CD4-positive, alpha-beta T cell (primary cell): ENCODE measurements at regions not wholly inside any gene's neighbourhood (a gene's known extent, or its start where the extent isn't known, plus 50 kb on each side); places are given as distances from the start of the nearest gene placed in this dataset.

Source experiments
- ATAC-seq: fragments of 200-7000 bp; cut with Tn5 transposase; one replicate; pipeline ENCODE4 v1.10.0; 2022; ENCODE audit warnings: mild to moderate bottlenecking; ENCODE audit not compliant: poor library complexity
- CTCF ChIA-PET: fragments of 350-600 bp; sonication (Branson Sonifier 250); formaldehyde crosslinking; loops from one replicate; lab custom pipeline; 2021; ENCODE audit warnings: antibody characterized with exemption, inconsistent platforms; lab: Charles Lee
- POLR2A ChIA-PET: fragments of 350-600 bp; sonication (Branson Sonifier 250); formaldehyde crosslinking; loops from one replicate; lab custom pipeline; 2021; ENCODE audit warnings: antibody characterized with exemption, inconsistent platforms; lab: Charles Lee
- DNase-seq, 14 experiments: peaks; one replicate each; pipeline ENCODE4 v3.0.0-alpha.2; 2013 to 2020; ENCODE audit warnings: mixed read lengths in 2 of 14
- H3K27ac ChIP-seq, 2 donors: one replicate each; pipeline versions ENCODE4 v1.5.1 to v1.7.0; 2013; ENCODE audit warnings: low read length in 2 of 2, low read depth in 1 of 2, mild to moderate bottlenecking in 1 of 2
- H3K27me3 ChIP-seq, 2 experiments: 1 replicate in 1 of 2; 2 replicates in 1 of 2; pipeline versions ENCODE4 v1.6.1 to v1.7.0; 2013; ENCODE audit warnings: low read length in 2 of 2, control low read depth in 1 of 2, mild to moderate bottlenecking in 1 of 2, moderate library complexity in 1 of 2; ENCODE audit not compliant: insufficient read depth in 2 of 2, control insufficient read depth in 1 of 2
- H3K36me3 ChIP-seq: one replicate; pipeline ENCODE4 v1.6.1; 2013; ENCODE audit warnings: low read length, control low read depth; ENCODE audit not compliant: insufficient read depth
- H3K4me1 ChIP-seq: one replicate; pipeline ENCODE4 v1.6.1; 2013; ENCODE audit warnings: low read length, control low read depth; ENCODE audit not compliant: insufficient read depth
- H3K4me3 ChIP-seq: one replicate; pipeline ENCODE4 v1.5.1; 2013; ENCODE audit warnings: mild to moderate bottlenecking, low read length, moderate library complexity
- H3K9me3 ChIP-seq, 2 experiments: 1 replicate in 1 of 2; 2 replicates in 1 of 2; pipeline versions ENCODE4 v1.6.1 to v1.7.0; 2013; ENCODE audit warnings: low read length in 2 of 2, mild to moderate bottlenecking in 2 of 2, control low read depth in 1 of 2, moderate library complexity in 1 of 2; ENCODE audit not compliant: control insufficient read depth in 1 of 2, insufficient read depth in 1 of 2
- H3K27ac Mint-ChIP-seq: one replicate; pipeline ENCODE4 v1.8.0; 2020; ENCODE audit warnings: mixed read lengths
- H3K27me3 Mint-ChIP-seq: one replicate; pipeline ENCODE4 v1.8.0; 2021; ENCODE audit warnings: mixed read lengths
- H3K36me3 Mint-ChIP-seq: one replicate; pipeline ENCODE4 v1.8.0; 2021; ENCODE audit warnings: low read depth, mixed read lengths
- H3K4me1 Mint-ChIP-seq: one replicate; pipeline ENCODE4 v1.8.0; 2021; ENCODE audit warnings: low read depth, mixed read lengths
- H3K4me3 Mint-ChIP-seq: one replicate; pipeline ENCODE4 v1.8.0; 2020; ENCODE audit warnings: mild to moderate bottlenecking, mixed read lengths
- H3K9me3 Mint-ChIP-seq: one replicate; pipeline ENCODE4 v1.8.0; 2020; ENCODE audit warnings: mixed read lengths
- CTCF ChIP-seq: fragments of 200-600 bp; IDR thresholded peaks from one replicate; pipeline ENCODE4 v1.8.0; 2022; ENCODE audit warnings: antibody characterized with exemption, mild to moderate bottlenecking
- intact Hi-C, 2 experiments: fragments of 100-400 bp; cut with DNase I in 1 of 2; cut with micrococcal nuclease in 1 of 2; formaldehyde crosslinking; loops; one replicate each; pipeline versions ENCODE4 v1.15.1 to v1.9.0; 2023 to 2025; cut with DNase I, micrococcal nuclease

- Histone ChIP-seq H3K27me3 (no peaks in the 10 kb centered on the region), H3K9me3 (peaks cover 0 to 10% of the 10 kb centered on the region in 2 experiments), H3K4me3 (no peak overlapping the region), H3K4me1 (no peaks in the 10 kb centered on the region), H3K36me3 (no peaks in the 10 kb centered on the region), H3K27ac (no peak overlapping the region)
- Mint-ChIP-seq H3K4me3 (no peak overlapping the region), H3K36me3 (no peaks in the 10 kb centered on the region), H3K27ac (no peak overlapping the region), H3K27me3 (peaks cover 4% of the 10 kb centered on the region), H3K9me3 (no peaks in the 10 kb centered on the region), H3K4me1 (no peaks in the 10 kb centered on the region)
- ATAC-seq (no peak), DNase-seq (no peak)
- intact Hi-C loops, result no loop called here
- POLR2A ChIA-PET, result no interaction called here
- TF ChIP-seq CTCF, result no peak
- CTCF ChIA-PET, result no interaction called here
These were observed 519.3 kb upstream of the MKI67 start for GRCh38 chr10:128645486-128645885.

GRCh38 chr10:128646956-128647355 is 520.7 kb upstream of the MKI67 start:
- H3K36me3 Mint-ChIP-seq, result no peaks in the 10 kb centered on the region
- Histone ChIP-seq H3K4me1 (no peaks in the 10 kb centered on the region), H3K36me3 (no peaks in the 10 kb centered on the region), H3K27ac (no peak overlapping the region), H3K4me3 (no peak overlapping the region), H3K27me3 (no peaks in the 10 kb centered on the region), H3K9me3 (peaks cover 0 to 10% of the 10 kb centered on the region in 2 experiments)
- no peak overlapping the region for H3K4me3 Mint-ChIP-seq
- intact Hi-C loops, result no loop called here
- ATAC-seq (no peak), DNase-seq (no peak)
- CTCF ChIA-PET, result no interaction called here
- H3K4me1 Mint-ChIP-seq, result no peaks in the 10 kb centered on the region
- H3K27ac Mint-ChIP-seq, result no peak overlapping the region
- peaks cover 4% of the 10 kb centered on the region for H3K27me3 Mint-ChIP-seq
- TF ChIP-seq CTCF, result no peak
- POLR2A ChIA-PET, result no interaction called here
- H3K9me3 Mint-ChIP-seq, result no peaks in the 10 kb centered on the region

GRCh38 chr10:128657548-128657947 is 531.3 kb upstream of the MKI67 start:
- Mint-ChIP-seq H3K36me3 (no peaks in the 10 kb centered on the region), H3K4me1 (no peaks in the 10 kb centered on the region), H3K27me3 (peaks cover 6% of the 10 kb centered on the region), H3K4me3 (no peak overlapping the region), H3K27ac (no peak overlapping the region), H3K9me3 (no peaks in the 10 kb centered on the region)
- Histone ChIP-seq H3K27ac (no peak overlapping the region), H3K9me3 (peaks cover 0 to 18% of the 10 kb centered on the region in 2 experiments), H3K36me3 (no peaks in the 10 kb centered on the region), H3K4me1 (no peaks in the 10 kb centered on the region), H3K27me3 (no peaks in the 10 kb centered on the region), H3K4me3 (no peak overlapping the region)
- TF ChIP-seq CTCF, result no peak
- DNase-seq (no peak), ATAC-seq (no peak)
- CTCF ChIA-PET, result no interaction called here
- POLR2A ChIA-PET, result no interaction called here
- intact Hi-C loops, result no loop called here
